ENCODE measurements at regions not wholly inside any gene's neighbourhood (a gene's known extent, or its start where the extent isn't known, plus 50 kb on each side); places are given as distances from the start of the nearest gene placed in this dataset.
"Not testable (repeated sequence)": the region's sequence is repeated elsewhere in the genome, so short reads cannot be mapped to it uniquely, and the experiment has no call there.

- ChIA-PET POLR2A (no interaction called here), CTCF (no interaction called here)
- Histone ChIP-seq H3K4me3 (no peak overlapping the region), H3K4me1 (no peaks in the 10 kb centered on the region), H3K27ac (no peak overlapping the region), H3K4me2 (no peak overlapping the region), H3K9me3 (no peaks in the 10 kb centered on the region)
- no peak for FAIRE-seq
- no peak for ATAC-seq
- TF ChIP-seq HEYL (CRISPR knock-in tag; IDR thresholded peaks at IDR 0.05) (no peak), ZSCAN20 (CRISPR knock-in tag; IDR thresholded peaks at IDR 0.05) (no peak), POLR2AphosphoS2 (conservative IDR thresholded peaks at IDR 0.05; ENCODE audit: low read length) (no peak), KDM1A (IDR thresholded peaks at IDR 0.05; ENCODE audit: low read depth) (no peak), RCOR1 (IDR thresholded peaks at IDR 0.05; ENCODE audit: low read depth, low read length) (no peak), FOSL2 (IDR thresholded peaks at IDR 0.05) (no peak), FOSL2 (CRISPR knock-in tag; IDR thresholded peaks at IDR 0.05) (no peak), RFX5 (IDR thresholded peaks at IDR 0.05) (no peak)
- DNase-seq (ENCODE audit: low read depth in 1 of 2, low spot score in 1 of 2): no peak
- WGBS (ENCODE audit: missing lambda C conversion rate): 0% methylated on average over 1 of the region's 1 CpG
Observed at GRCh38 chr3:20990896-20991295, 760.1 kb downstream of the ZNF385D start.

- H3K27ac ChIP-seq; DNase-seq (ENCODE audit: low read depth in 1 of 2, low spot score in 1 of 2); ATAC-seq; FAIRE-seq; POLR2A ChIA-PET; H3K9me3 ChIP-seq; H3K4me3 ChIP-seq; H3K4me1 ChIP-seq; CTCF ChIA-PET; H3K4me2 ChIP-seq: not testable (repeated sequence)
Observed at GRCh38 chr3:20989653-20990052, 761.4 kb downstream of the ZNF385D start.

- Histone ChIP-seq H3K4me1 (no peaks in the 10 kb centered on the region), H3K4me3 (no peak overlapping the region), H3K27ac (no peak overlapping the region), H3K4me2 (no peak overlapping the region), H3K9me3 (no peaks in the 10 kb centered on the region)
- FAIRE-seq (no peak), ATAC-seq (no peak), DNase-seq (ENCODE audit: low read depth in 1 of 2, low spot score in 1 of 2) (no peak)
- ChIA-PET CTCF (interaction anchor here (0.7 kb wide), 1 partner anchor 24 kb away, joined by 3 read pairs; no protein-coding TSS in a partner anchor), POLR2A (no interaction called here)
- WGBS (ENCODE audit: missing lambda C conversion rate): 8% methylated on average over 2 of the region's 2 CpGs
- TF ChIP-seq JUN (IDR thresholded peaks at IDR 0.05) (no peak), FOSB (CRISPR knock-in tag; IDR thresholded peaks at IDR 0.05) (no peak), POLR2A (IDR thresholded peaks at IDR 0.05; ENCODE audit: low read length) (no peak), CHD4 (IDR thresholded peaks at IDR 0.05; ENCODE audit: borderline replicate concordance) (no peak)
Observed at GRCh38 chr3:20984594-20985205, 766.3 kb downstream of the ZNF385D start.

- FAIRE-seq (no peak), ATAC-seq (no peak), DNase-seq (ENCODE audit: low read depth in 1 of 2, low spot score in 1 of 2) (no peak)
- ChIA-PET CTCF (interaction anchor here (0.8 kb wide), 1 partner anchor 25 kb away, joined by 4 read pairs; no protein-coding TSS in a partner anchor), POLR2A (no interaction called here)
- no peak for TF ChIP-seq KDM1A (IDR thresholded peaks at IDR 0.05; ENCODE audit: low read depth)
- TF ChIP-seq HMGXB4 (CRISPR knock-in tag; IDR thresholded peaks at IDR 0.05; ENCODE audit: borderline replicate concordance): no peak
- no peak for TF ChIP-seq RNF2 (IDR thresholded peaks at IDR 0.05; ENCODE audit: borderline replicate concordance, low read depth)
- no peak for TF ChIP-seq HOXB5 (CRISPR knock-in tag; IDR thresholded peaks at IDR 0.05)
- TF ChIP-seq GATA3 (IDR thresholded peaks at IDR 0.05; ENCODE audit: borderline replicate concordance): no peak
- TF ChIP-seq CEBPB (IDR thresholded peaks at IDR 0.05): no peak
- TF ChIP-seq HOXA7 (CRISPR knock-in tag; IDR thresholded peaks at IDR 0.05): no peak
- Histone ChIP-seq H3K27ac (no peak overlapping the region), H3K4me2 (no peak overlapping the region), H3K4me3 (no peak overlapping the region), H3K4me1 (no peaks in the 10 kb centered on the region), H3K9me3 (no peaks in the 10 kb centered on the region)
- 38% methylated on average over 4 of the region's 5 CpGs for WGBS (ENCODE audit: missing lambda C conversion rate)
Observed at GRCh38 chr3:20975188-20975651, 775.8 kb downstream of the ZNF385D start.

Measured in A549 (cell line).